HepG2 (cell line): ENCODE measurements at regions not wholly inside any gene's neighbourhood (a gene's known extent, or its start where the extent isn't known, plus 50 kb on each side); places are given as distances from the start of the nearest gene placed in this dataset.

ENCODE experiments used
- ATAC-seq: fragments of 200-7000 bp; cut with Tn5 transposase; 3 replicates; pipeline ENCODE4 v1.9.1; 2020; ENCODE audit warnings: mild to moderate bottlenecking, moderate library complexity
- BruUV-seq: library from RNA; stranded (reverse); fragments of 400-500 nt; replicated peaks from 2 replicates; lab custom pipeline; 2021; lab: Mats Ljungman, UMichigan
- CTCF ChIA-PET: fragments of 300-600 bp; formaldehyde crosslinking; extraction: SDS; loops from one replicate; lab custom pipeline; 2021; ENCODE audit warnings: low total read pairs, inconsistent platforms, low intra/inter-chr PET ratio; lab: Yijun Ruan, JAX
- POLR2A ChIA-PET: fragments of 350-600 bp; sonication (Branson Sonifier 250); formaldehyde crosslinking; loops from one replicate; lab custom pipeline; 2020; ENCODE audit warnings: antibody characterized with exemption, inconsistent platforms; lab: Yijun Ruan, JAX
- DNase-seq: peaks from one replicate; pipeline ENCODE4 v3.0.0-alpha.2; 2015; ENCODE audit warnings: low spot score
- FAIRE-seq: peaks from 3 replicates; lab custom pipeline; 2011; peaks lifted over from hg19 to GRCh38; lab: Jason Lieb, UNC
- H2AFZ ChIP-seq: one replicate; pipeline ENCODE4 v1.6.1; 2011; ENCODE audit warnings: low read length, inconsistent platforms
- H3K27ac ChIP-seq: fragments of 300-600 bp; 3 replicates; pipeline ENCODE4 v1.8.0; 2011; ENCODE audit warnings: mixed run types, mild to moderate bottlenecking, mixed read lengths, low read length, inconsistent platforms; ENCODE audit not compliant: insufficient read depth; ENCODE audit errors: extremely low read length
- H3K27me3 ChIP-seq, 2 experiments: fragments of 200-600 bp in 1 of 2; 2 replicates in 1 of 2; 3 replicates in 1 of 2; pipeline versions ENCODE4 v1.6.0 to v1.8.0; 2011; ENCODE audit warnings: low read length in 2 of 2, mild to moderate bottlenecking in 2 of 2, moderate library complexity in 2 of 2, inconsistent platforms in 1 of 2; ENCODE audit not compliant: insufficient read depth in 2 of 2, control insufficient read depth in 1 of 2
- H3K36me3 ChIP-seq, 2 experiments: fragments of 200-600 bp in 1 of 2; replicated peaks in 1 of 2; 2 replicates in 1 of 2; 3 replicates in 1 of 2; pipeline versions ENCODE4 v1.5.1 to v1.8.0; 2011; ENCODE audit warnings: low read length in 2 of 2, inconsistent platforms in 1 of 2; ENCODE audit not compliant: insufficient read depth in 2 of 2, control insufficient read depth in 1 of 2
- H3K4me1 ChIP-seq: 2 replicates; pipeline ENCODE4 v1.5.1; 2012; ENCODE audit warnings: low read length, inconsistent platforms; ENCODE audit not compliant: insufficient read depth
- H3K4me2 ChIP-seq: 2 replicates; pipeline ENCODE4 v1.6.0; 2011; ENCODE audit warnings: low read depth, low read length, inconsistent platforms
- H3K4me3 ChIP-seq, 3 experiments: fragments of 200-600 bp in 1 of 3; sonication (generic), shearing (Covaris generic) in 1 of 3; replicated peaks in 1 of 3; 2 replicates each; pipeline ENCODE4 v1.5.1; 2011 to 2016; ENCODE audit warnings: low read length in 3 of 3, inconsistent platforms in 2 of 3, low read depth in 2 of 3, mild to moderate bottlenecking in 2 of 3, control low read depth in 1 of 3, mixed read lengths in 1 of 3; ENCODE audit not compliant: insufficient read depth in 1 of 3
- H3K79me2 ChIP-seq: one replicate; pipeline ENCODE4 v1.6.1; 2011; ENCODE audit warnings: low read length, inconsistent platforms; ENCODE audit not compliant: insufficient read depth
- H3K9ac ChIP-seq: 2 replicates; pipeline ENCODE4 v1.6.0; 2011; ENCODE audit warnings: mild to moderate bottlenecking, low read depth, low read length, inconsistent platforms; ENCODE audit not compliant: insufficient read depth
- H3K9me3 ChIP-seq: 2 replicates; pipeline ENCODE4 v1.5.1; 2012; ENCODE audit warnings: mild to moderate bottlenecking, low read length
- H4K20me1 ChIP-seq: 2 replicates; pipeline ENCODE4 v1.6.0; 2011; ENCODE audit warnings: inconsistent platforms, mild to moderate bottlenecking, low read length, moderate library complexity; ENCODE audit not compliant: insufficient read depth
- ARID2 ChIP-seq: sonication (generic); formaldehyde crosslinking; IDR thresholded peaks from 2 replicates; pipeline ENCODE4 v1.8.1; 2022; ENCODE audit warnings: mild to moderate bottlenecking, missing genetic modification reagents, borderline replicate concordance
- FOXJ3 ChIP-seq: sonication (generic); formaldehyde crosslinking; IDR thresholded peaks from 2 replicates; pipeline ENCODE4 v1.4.0; 2020; ENCODE audit warnings: missing genetic modification reagents, mild to moderate bottlenecking, borderline replicate concordance
- FOXP1 ChIP-seq, 2 experiments: fragments of 450-650 bp in 1 of 2; IDR thresholded peaks; 2 replicates each; pipeline ENCODE4 v1.6.1; 2017 to 2018; ENCODE audit warnings: antibody characterized with exemption in 1 of 2
- HHEX ChIP-seq: IDR thresholded peaks from 2 replicates; pipeline ENCODE4 v1.6.1; 2016; ENCODE audit warnings: control low read depth
- MAF1 ChIP-seq: sonication (generic); formaldehyde crosslinking; IDR thresholded peaks from 2 replicates; pipeline ENCODE4 v1.5.0; 2020; ENCODE audit warnings: missing genetic modification reagents, borderline replicate concordance
- MAFF ChIP-seq: IDR thresholded peaks from 2 replicates; pipeline ENCODE4 v1.6.1; 2011; ENCODE audit warnings: low read depth, low read length, improper control_type of control experiment
- RNF2 ChIP-seq: fragments of 450-650 bp; conservative IDR thresholded peaks from 2 replicates; pipeline ENCODE4 v1.6.1; 2016; ENCODE audit warnings: low read depth
- SAFB2 ChIP-seq: sonication (generic); formaldehyde crosslinking; IDR thresholded peaks from 2 replicates; pipeline ENCODE4 v1.5.1; 2020; ENCODE audit warnings: missing genetic modification reagents, low read depth, mild to moderate bottlenecking, borderline replicate concordance
- SPEN ChIP-seq: sonication (generic); formaldehyde crosslinking; IDR thresholded peaks from 2 replicates; pipeline ENCODE4 v1.5.1; 2020; ENCODE audit warnings: low read depth, mild to moderate bottlenecking, missing genetic modification reagents
- ZBTB3 ChIP-seq: sonication (generic); formaldehyde crosslinking; IDR thresholded peaks from 2 replicates; pipeline ENCODE4 v1.4.0; 2020; ENCODE audit warnings: low read depth, mild to moderate bottlenecking, moderate library complexity, missing genetic modification reagents, borderline replicate concordance
- ZNF33A ChIP-seq: sonication (generic); formaldehyde crosslinking; IDR thresholded peaks from 2 replicates; pipeline ENCODE4 v1.5.1; 2020; ENCODE audit warnings: missing genetic modification reagents, mild to moderate bottlenecking, moderate library complexity, borderline replicate concordance
- ZNF558 ChIP-seq: sonication (generic); formaldehyde crosslinking; IDR thresholded peaks from 2 replicates; pipeline ENCODE4 v1.9.0; 2022; ENCODE audit warnings: mild to moderate bottlenecking, missing genetic modification reagents, borderline replicate concordance
- ZNF562 ChIP-seq: sonication (generic); formaldehyde crosslinking; IDR thresholded peaks from 2 replicates; pipeline ENCODE4 v1.8.0; 2022; ENCODE audit warnings: missing genetic modification reagents, borderline replicate concordance
- WGBS: methylation state at CpG from one replicate; pipeline ENCODE4 v1.1.6; 2017; ENCODE audit warnings: low lambda C conversion rate; 5-methylcytosine and 5-hydroxymethylcytosine counted together
- in situ Hi-C: cut with HindIII; loops from 2 replicates; pipeline ENCODE4 v1.10.0; 2017; ENCODE audit warnings: low pct_unique_long_range_greater_than_20kb; ENCODE audit not compliant: extremely low pct_ligation_motif_present
- intact Hi-C: fragments of 100-400 bp; cut with micrococcal nuclease; formaldehyde crosslinking; loops from one replicate; pipeline ENCODE4 v1.10.0; 2022; ENCODE audit not compliant: unreplicated experiment
- TF ChIP-seq, protein P1 (sequence below): sonication (generic); formaldehyde crosslinking; IDR thresholded peaks from 2 replicates; pipeline ENCODE4 v1.4.0; 2020; ENCODE audit warnings: missing genetic modification reagents, mild to moderate bottlenecking, borderline replicate concordance
- TF ChIP-seq, protein P2 (sequence below): sonication (generic); formaldehyde crosslinking; IDR thresholded peaks from 2 replicates; pipeline ENCODE4 v1.5.1; 2020; ENCODE audit warnings: missing genetic modification reagents, mild to moderate bottlenecking, borderline replicate concordance
- TF ChIP-seq, protein P3 (sequence below): sonication (generic); formaldehyde crosslinking; IDR thresholded peaks from 2 replicates; pipeline ENCODE4 v1.8.0; 2022; ENCODE audit warnings: missing genetic modification reagents, mild to moderate bottlenecking, moderate library complexity, borderline replicate concordance

DNA sequence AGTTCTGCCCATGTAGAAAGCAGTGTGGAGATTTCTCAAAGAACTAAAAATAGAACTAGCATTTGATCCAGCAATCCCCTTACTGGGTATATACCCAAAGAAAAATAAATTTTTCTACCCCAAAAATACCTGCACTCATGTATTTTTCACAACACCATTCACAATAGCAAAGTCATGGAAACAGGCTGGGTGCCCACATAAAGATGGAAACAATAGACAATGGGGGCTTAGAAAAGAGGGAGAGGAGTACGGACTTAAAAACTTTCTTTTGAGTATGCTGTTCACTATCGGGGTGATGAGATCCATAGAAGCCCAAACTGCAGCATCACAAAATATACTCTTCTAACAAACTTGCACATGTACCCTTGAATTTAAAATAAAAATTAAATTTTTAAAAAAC lies 345.1 kb upstream of the CCDC54 start:
- TF ChIP-seq MAFF (no peak), ZNF562 (CRISPR knock-in tag) (no peak), ARID2 (CRISPR knock-in tag) (no peak), SPEN (CRISPR knock-in tag) (no peak), HHEX (CRISPR knock-in tag) (no peak), MAF1 (CRISPR knock-in tag) (no peak), FOXP1 (IDR thresholded peaks at IDR 0.05) (no peak), FOXP1 (CRISPR knock-in tag; IDR thresholded peaks at IDR 0.05) (no peak), ZNF33A (CRISPR knock-in tag) (no peak), ZNF558 (CRISPR knock-in tag) (no peak), SAFB2 (no peak), RNF2 (no peak), ZBTB3 (CRISPR knock-in tag) (no peak), FOXJ3 (no peak)
- TF ChIP-seq, protein P1, sequence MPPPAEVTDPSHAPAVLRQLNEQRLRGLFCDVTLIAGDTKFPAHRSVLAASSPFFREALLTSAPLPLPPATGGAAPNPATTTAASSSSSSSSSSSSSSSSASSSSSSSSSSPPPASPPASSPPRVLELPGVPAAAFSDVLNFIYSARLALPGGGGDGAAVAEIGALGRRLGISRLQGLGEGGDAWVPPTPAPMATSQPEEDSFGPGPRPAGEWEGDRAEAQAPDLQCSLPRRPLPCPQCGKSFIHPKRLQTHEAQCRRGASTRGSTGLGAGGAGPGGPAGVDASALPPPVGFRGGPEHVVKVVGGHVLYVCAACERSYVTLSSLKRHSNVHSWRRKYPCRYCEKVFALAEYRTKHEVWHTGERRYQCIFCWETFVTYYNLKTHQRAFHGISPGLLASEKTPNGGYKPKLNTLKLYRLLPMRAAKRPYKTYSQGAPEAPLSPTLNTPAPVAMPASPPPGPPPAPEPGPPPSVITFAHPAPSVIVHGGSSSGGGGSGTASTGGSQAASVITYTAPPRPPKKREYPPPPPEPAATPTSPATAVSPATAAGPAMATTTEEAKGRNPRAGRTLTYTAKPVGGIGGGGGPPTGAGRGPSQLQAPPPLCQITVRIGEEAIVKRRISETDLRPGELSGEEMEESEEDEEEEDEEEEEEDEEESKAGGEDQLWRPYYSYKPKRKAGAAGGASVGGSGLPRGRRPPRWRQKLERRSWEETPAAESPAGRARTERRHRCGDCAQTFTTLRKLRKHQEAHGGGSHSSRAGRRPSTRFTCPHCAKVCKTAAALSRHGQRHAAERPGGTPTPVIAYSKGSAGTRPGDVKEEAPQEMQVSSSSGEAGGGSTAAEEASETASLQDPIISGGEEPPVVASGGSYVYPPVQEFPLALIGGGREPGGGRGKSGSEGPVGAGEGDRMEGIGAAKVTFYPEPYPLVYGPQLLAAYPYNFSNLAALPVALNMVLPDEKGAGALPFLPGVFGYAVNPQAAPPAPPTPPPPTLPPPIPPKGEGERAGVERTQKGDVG (CRISPR knock-in tag) = no peak
- TF ChIP-seq, protein P2, sequence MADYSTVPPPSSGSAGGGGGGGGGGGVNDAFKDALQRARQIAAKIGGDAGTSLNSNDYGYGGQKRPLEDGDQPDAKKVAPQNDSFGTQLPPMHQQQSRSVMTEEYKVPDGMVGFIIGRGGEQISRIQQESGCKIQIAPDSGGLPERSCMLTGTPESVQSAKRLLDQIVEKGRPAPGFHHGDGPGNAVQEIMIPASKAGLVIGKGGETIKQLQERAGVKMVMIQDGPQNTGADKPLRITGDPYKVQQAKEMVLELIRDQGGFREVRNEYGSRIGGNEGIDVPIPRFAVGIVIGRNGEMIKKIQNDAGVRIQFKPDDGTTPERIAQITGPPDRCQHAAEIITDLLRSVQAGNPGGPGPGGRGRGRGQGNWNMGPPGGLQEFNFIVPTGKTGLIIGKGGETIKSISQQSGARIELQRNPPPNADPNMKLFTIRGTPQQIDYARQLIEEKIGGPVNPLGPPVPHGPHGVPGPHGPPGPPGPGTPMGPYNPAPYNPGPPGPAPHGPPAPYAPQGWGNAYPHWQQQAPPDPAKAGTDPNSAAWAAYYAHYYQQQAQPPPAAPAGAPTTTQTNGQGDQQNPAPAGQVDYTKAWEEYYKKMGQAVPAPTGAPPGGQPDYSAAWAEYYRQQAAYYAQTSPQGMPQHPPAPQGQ = no peak
- TF ChIP-seq, protein P3, sequence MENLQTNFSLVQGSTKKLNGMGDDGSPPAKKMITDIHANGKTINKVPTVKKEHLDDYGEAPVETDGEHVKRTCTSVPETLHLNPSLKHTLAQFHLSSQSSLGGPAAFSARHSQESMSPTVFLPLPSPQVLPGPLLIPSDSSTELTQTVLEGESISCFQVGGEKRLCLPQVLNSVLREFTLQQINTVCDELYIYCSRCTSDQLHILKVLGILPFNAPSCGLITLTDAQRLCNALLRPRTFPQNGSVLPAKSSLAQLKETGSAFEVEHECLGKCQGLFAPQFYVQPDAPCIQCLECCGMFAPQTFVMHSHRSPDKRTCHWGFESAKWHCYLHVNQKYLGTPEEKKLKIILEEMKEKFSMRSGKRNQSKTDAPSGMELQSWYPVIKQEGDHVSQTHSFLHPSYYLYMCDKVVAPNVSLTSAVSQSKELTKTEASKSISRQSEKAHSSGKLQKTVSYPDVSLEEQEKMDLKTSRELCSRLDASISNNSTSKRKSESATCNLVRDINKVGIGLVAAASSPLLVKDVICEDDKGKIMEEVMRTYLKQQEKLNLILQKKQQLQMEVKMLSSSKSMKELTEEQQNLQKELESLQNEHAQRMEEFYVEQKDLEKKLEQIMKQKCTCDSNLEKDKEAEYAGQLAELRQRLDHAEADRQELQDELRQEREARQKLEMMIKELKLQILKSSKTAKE (CRISPR knock-in tag) = no peak
- POLR2A ChIA-PET = no interaction called here
- Histone ChIP-seq H3K9me3 (peaks cover 7% of the 10 kb centered on the region; the same call in 1 of the 2 replicates), H3K4me3 (no peak overlapping the region), H3K4me1 (no peaks in the 10 kb centered on the region), H3K4me2 (no peak overlapping the region), H3K27me3 (no peaks in the 10 kb centered on the region), H3K36me3 (no peaks in the 10 kb centered on the region), H3K27ac (no peak overlapping the region), H3K9ac (no peak overlapping the region), H2AFZ (no peak overlapping the region), H4K20me1 (no peaks in the 10 kb centered on the region), H3K79me2 (no peaks in the 10 kb centered on the region)
- in situ Hi-C loops (no loop called here), intact Hi-C loops (no loop called here)
- no TSS peak for BruUV-seq
- CTCF ChIA-PET = no interaction called here
- DNase-seq = no peak
- WGBS = 12% methylated on average over 2 of the region's 2 CpGs
- no peak for ATAC-seq
- FAIRE-seq = no peak
